Vagina (tissue), 2 donors: ENCODE measurements at regions not wholly inside any gene's neighbourhood (a gene's known extent, or its start where the extent isn't known, plus 50 kb on each side); places are given as distances from the start of the nearest gene placed in this dataset.

Experiments used
- POLR2A ChIP-seq, 2 donors: fragments of 450-650 bp; IDR thresholded peaks; one replicate each; pipeline ENCODE4 v1.6.1; 2017; ENCODE audit warnings: antibody characterized with exemption in 2 of 2, mild to moderate bottlenecking in 2 of 2, moderate library complexity in 2 of 2
- TF ChIP-seq, protein P1 (sequence below), 3 experiments: fragments of 450-650 bp in 2 of 3; fragments of 200-600 bp in 1 of 3; sonication (generic) in 1 of 3; IDR thresholded peaks; one replicate each; pipeline ENCODE4 v1.5.1; 2017 to 2019; ENCODE audit warnings: antibody characterized with exemption in 3 of 3, mild to moderate bottlenecking in 2 of 3, moderate library complexity in 2 of 3

DNA sequence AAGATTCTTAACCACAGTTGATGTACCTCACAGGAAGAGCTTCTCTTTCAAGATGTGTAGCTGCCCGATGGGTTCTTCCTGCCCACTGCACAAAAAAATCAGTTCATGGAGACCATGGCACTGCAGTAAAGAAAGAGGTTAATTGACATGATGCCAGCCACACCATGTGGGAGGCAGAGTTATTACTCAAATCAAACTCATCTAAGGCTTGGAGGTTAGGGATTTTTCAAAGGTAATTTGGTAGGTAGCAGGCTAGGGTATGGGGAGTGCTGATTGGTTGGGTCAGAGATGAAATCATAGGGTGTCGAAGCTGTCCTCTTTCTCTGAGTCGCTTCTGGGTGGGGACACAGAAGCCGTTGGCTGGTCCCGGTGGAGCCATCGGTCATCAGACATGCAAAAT lies 57.4 kb upstream of the BDH1 start:
- TF ChIP-seq, protein P1, sequence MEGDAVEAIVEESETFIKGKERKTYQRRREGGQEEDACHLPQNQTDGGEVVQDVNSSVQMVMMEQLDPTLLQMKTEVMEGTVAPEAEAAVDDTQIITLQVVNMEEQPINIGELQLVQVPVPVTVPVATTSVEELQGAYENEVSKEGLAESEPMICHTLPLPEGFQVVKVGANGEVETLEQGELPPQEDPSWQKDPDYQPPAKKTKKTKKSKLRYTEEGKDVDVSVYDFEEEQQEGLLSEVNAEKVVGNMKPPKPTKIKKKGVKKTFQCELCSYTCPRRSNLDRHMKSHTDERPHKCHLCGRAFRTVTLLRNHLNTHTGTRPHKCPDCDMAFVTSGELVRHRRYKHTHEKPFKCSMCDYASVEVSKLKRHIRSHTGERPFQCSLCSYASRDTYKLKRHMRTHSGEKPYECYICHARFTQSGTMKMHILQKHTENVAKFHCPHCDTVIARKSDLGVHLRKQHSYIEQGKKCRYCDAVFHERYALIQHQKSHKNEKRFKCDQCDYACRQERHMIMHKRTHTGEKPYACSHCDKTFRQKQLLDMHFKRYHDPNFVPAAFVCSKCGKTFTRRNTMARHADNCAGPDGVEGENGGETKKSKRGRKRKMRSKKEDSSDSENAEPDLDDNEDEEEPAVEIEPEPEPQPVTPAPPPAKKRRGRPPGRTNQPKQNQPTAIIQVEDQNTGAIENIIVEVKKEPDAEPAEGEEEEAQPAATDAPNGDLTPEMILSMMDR (IDR thresholded peaks at IDR 0.05): no peak
- no peak for TF ChIP-seq POLR2A (IDR thresholded peaks at IDR 0.05)
